Loucy (cell line): ENCODE measurements at regions not wholly inside any gene's neighbourhood (a gene's known extent, or its start where the extent isn't known, plus 50 kb on each side); places are given as distances from the start of the nearest gene placed in this dataset.

ENCODE experiments used
- CTCF ChIP-seq: fragments of 200-600 bp; sonication (generic); conservative IDR thresholded peaks from 2 replicates; pipeline ENCODE4 v1.5.1; 2014; ENCODE audit warnings: mild to moderate bottlenecking, antibody characterized with exemption, low read length
- EZH2phosphoT487 ChIP-seq: fragments of 200-600 bp; IDR thresholded peaks from 2 replicates; pipeline ENCODE4 v1.6.1; 2018; ENCODE audit warnings: antibody characterized with exemption, mild to moderate bottlenecking, moderate library complexity, borderline replicate concordance

DNA sequence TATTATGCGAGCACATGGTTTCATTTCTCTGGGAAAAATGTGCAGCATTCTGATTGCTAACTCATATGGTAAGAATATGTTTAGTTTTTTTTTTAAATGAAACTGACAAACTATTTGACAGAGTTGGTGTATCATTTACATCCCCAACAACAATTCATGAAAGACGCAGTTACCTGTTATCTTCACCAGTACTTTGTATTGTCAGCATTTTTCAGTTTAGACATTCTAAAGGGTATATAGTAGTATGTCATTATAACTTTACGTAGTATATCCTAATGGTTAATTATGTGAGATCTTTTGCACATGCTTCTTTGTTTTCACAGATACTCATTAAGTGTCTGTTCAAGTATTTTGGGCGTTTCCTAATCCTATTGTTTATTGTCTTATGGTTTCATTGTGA is 891.1 kb upstream of the AGA start:
- TF ChIP-seq CTCF (no peak), EZH2phosphoT487 (no peak)
